Natural killer cell (primary cell): ENCODE measurements at regions not wholly inside any gene's neighbourhood (a gene's known extent, or its start where the extent isn't known, plus 50 kb on each side); places are given as distances from the start of the nearest gene placed in this dataset.

Experiments used
- ATAC-seq, 3 donors: fragments of 150-1000 bp in 2 of 3; fragments of 200-7000 bp in 1 of 3; cut with Tn5 transposase; 1 replicate in 1 of 3; 2 replicates in 2 of 3; pipeline ENCODE4 v1.10.0; 2021; ENCODE audit warnings: mild to moderate bottlenecking in 2 of 3, moderate library complexity in 2 of 3
- DNase-seq, 2 donors: peaks; one replicate each; pipeline versions ENCODE4 v3.0.0 to v3.0.0-alpha.2; 2013 to 2021; ENCODE audit warnings: mixed read lengths in 1 of 2
- H3K27ac ChIP-seq: one replicate; pipeline ENCODE4 v1.5.1; 2013; ENCODE audit warnings: mild to moderate bottlenecking, low read length
- H3K27me3 ChIP-seq: one replicate; pipeline ENCODE4 v1.6.1; 2013; ENCODE audit warnings: low read length; ENCODE audit not compliant: control insufficient read depth, insufficient read depth
- H3K36me3 ChIP-seq: one replicate; pipeline ENCODE4 v1.6.1; 2013; ENCODE audit warnings: low read length; ENCODE audit not compliant: control insufficient read depth, insufficient read depth
- H3K4me1 ChIP-seq: one replicate; pipeline ENCODE4 v1.6.1; 2013; ENCODE audit warnings: low read length; ENCODE audit not compliant: control insufficient read depth, insufficient read depth
- H3K4me3 ChIP-seq: one replicate; pipeline ENCODE4 v1.5.1; 2013; ENCODE audit warnings: low read length
- H3K9me3 ChIP-seq: one replicate; pipeline ENCODE4 v1.6.1; 2013; ENCODE audit warnings: low read length; ENCODE audit not compliant: control insufficient read depth, insufficient read depth
- H3K27ac Mint-ChIP-seq, 2 donors: one replicate each; pipeline ENCODE4 v1.8.0; 2022; ENCODE audit warnings: mild to moderate bottlenecking in 2 of 2, mixed read lengths in 2 of 2, moderate library complexity in 1 of 2
- H3K27me3 Mint-ChIP-seq, 2 donors: one replicate each; pipeline ENCODE4 v1.8.0; 2022; ENCODE audit warnings: low read depth in 2 of 2, mixed read lengths in 2 of 2
- H3K36me3 Mint-ChIP-seq: one replicate; pipeline ENCODE4 v1.8.0; 2022; ENCODE audit warnings: mixed read lengths
- H3K4me1 Mint-ChIP-seq, 2 donors: one replicate each; pipeline ENCODE4 v1.8.0; 2022; ENCODE audit warnings: mixed read lengths in 2 of 2
- H3K4me3 Mint-ChIP-seq: one replicate; pipeline ENCODE4 v1.8.0; 2022; ENCODE audit warnings: mild to moderate bottlenecking, moderate library complexity, mixed read lengths
- H3K9me3 Mint-ChIP-seq, 2 donors: one replicate each; pipeline ENCODE4 v1.8.0; 2022; ENCODE audit warnings: mixed read lengths in 2 of 2
- WGBS: methylation state at CpG from one replicate; pipeline ENCODE4 v1.1.7; 2013; ENCODE audit warnings: missing lambda C conversion rate; ENCODE audit not compliant: insufficient coverage; 5-methylcytosine and 5-hydroxymethylcytosine counted together
- intact Hi-C: fragments of 100-400 bp; cut with micrococcal nuclease; formaldehyde crosslinking; loops from one replicate; pipeline ENCODE4 v1.14.2; 2022
- TF ChIP-seq, protein P1 (sequence below): fragments of 200-600 bp; IDR thresholded peaks from one replicate; pipeline ENCODE4 v1.8.0; 2022; ENCODE audit warnings: antibody characterized with exemption

DNA sequence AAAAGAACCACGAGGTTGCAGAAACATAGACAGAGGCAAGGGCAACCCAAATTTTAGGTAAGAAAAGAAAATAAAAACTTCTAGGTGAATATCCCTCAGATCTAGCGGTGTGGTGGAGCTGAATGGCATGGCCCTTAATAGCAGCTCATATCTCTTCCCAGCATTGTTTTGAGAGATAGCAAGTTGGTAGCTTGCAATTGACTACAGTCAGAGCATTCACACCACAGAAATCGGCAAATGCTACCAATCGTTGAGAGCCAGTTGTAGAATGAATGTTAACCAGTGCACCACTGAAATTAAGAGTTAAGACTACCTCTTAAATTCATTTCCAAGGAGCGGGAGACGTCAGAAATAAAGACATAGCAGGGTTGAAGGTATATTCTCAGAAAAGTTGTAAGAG lies 184.0 kb upstream of the KIT start:
- Histone ChIP-seq H3K36me3 (no peaks in the 10 kb centered on the region), H3K27ac (no peak overlapping the region), H3K9me3 (no peaks in the 10 kb centered on the region), H3K4me3 (no peak overlapping the region), H3K27me3 (no peaks in the 10 kb centered on the region), H3K4me1 (no peaks in the 10 kb centered on the region)
- peaks cover 2 to 3% of the 10 kb centered on the region in 2 donors for H3K9me3 Mint-ChIP-seq
- intact Hi-C loops = no loop called here
- ATAC-seq = no peak
- TF ChIP-seq, protein P1, sequence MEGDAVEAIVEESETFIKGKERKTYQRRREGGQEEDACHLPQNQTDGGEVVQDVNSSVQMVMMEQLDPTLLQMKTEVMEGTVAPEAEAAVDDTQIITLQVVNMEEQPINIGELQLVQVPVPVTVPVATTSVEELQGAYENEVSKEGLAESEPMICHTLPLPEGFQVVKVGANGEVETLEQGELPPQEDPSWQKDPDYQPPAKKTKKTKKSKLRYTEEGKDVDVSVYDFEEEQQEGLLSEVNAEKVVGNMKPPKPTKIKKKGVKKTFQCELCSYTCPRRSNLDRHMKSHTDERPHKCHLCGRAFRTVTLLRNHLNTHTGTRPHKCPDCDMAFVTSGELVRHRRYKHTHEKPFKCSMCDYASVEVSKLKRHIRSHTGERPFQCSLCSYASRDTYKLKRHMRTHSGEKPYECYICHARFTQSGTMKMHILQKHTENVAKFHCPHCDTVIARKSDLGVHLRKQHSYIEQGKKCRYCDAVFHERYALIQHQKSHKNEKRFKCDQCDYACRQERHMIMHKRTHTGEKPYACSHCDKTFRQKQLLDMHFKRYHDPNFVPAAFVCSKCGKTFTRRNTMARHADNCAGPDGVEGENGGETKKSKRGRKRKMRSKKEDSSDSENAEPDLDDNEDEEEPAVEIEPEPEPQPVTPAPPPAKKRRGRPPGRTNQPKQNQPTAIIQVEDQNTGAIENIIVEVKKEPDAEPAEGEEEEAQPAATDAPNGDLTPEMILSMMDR = no peak
- 87% methylated on average over 4 of the region's 6 CpGs for WGBS
- H3K36me3 Mint-ChIP-seq = no peaks in the 10 kb centered on the region
- no peaks in the 10 kb centered on the region for H3K4me1 Mint-ChIP-seq
- no peak for DNase-seq
- no peaks in the 10 kb centered on the region for H3K27me3 Mint-ChIP-seq
- H3K4me3 Mint-ChIP-seq = no peak overlapping the region
- no peak overlapping the region for H3K27ac Mint-ChIP-seq

DNA sequence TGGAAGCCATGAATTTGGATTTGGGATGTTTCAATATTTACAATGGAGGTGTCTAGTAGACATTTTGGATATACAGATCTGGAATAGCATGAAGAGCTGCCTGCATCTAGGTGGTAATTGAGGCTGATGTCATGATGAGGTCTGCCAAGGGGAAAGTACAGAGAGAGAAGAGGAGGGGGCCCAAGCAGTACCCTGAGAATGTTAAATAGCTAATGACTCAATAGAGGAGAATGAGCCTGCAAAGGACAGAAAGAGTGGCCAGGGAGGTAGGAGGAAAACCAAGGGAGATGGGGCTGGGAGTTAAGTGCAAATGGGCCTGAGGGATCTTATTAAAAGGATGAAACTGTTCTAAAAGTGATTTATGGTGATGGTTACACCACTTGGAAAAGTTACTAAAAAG lies 182.2 kb upstream of the KIT start:
- ATAC-seq = no peak
- peaks cover 7 to 10% of the 10 kb centered on the region in 2 donors for H3K9me3 Mint-ChIP-seq
- Histone ChIP-seq H3K4me1 (no peaks in the 10 kb centered on the region), H3K4me3 (no peak overlapping the region), H3K9me3 (no peaks in the 10 kb centered on the region), H3K36me3 (no peaks in the 10 kb centered on the region), H3K27ac (no peak overlapping the region), H3K27me3 (no peaks in the 10 kb centered on the region)
- H3K36me3 Mint-ChIP-seq = peaks cover 13% of the 10 kb centered on the region
- H3K27me3 Mint-ChIP-seq = no peaks in the 10 kb centered on the region
- no peak for DNase-seq
- intact Hi-C loops = no loop called here
- no peaks in the 10 kb centered on the region for H3K4me1 Mint-ChIP-seq
- TF ChIP-seq, protein P1 = no peak
- H3K27ac Mint-ChIP-seq = no peak overlapping the region
- H3K4me3 Mint-ChIP-seq = no peak overlapping the region

DNA sequence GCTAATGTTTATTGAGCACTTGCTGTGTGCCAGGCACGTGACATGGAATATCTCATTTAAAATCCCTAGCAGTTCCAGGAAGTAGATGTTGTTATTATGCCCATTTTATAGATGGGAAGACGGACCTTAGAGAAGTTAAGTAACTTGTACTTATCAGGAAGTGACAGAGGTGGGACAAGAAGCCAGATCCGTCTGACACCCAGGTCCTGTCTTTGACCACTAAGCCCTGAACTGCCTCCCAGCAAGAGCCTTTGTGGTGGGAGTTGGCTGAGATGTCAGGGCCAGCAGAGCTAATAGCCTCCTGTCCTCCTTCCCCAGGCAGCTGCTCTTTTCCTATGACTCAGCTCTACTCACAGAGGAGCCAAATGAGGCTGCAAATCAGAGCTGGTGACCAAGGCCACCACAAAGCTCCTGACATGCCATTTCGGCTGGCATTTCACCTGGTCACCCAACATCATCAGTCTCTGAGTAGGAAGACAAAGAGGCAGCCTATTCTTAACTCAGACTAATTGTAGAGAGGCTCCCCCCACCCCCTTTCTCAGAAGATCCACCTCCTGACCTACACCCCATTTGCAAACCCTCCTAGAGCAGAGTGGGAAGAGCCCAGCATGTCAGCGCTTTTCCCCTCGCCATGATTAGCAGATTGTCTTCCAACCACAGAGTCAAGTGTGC lies 175.1 kb upstream of the KIT start:
- intact Hi-C loops = no loop called here
- WGBS = 74% methylated on average over 6 of the region's 6 CpGs
- H3K9me3 ChIP-seq = no peaks in the 10 kb centered on the region
- peaks cover 13% of the 10 kb centered on the region for H3K36me3 Mint-ChIP-seq
- no peaks in the 10 kb centered on the region for H3K36me3 ChIP-seq
- no peaks in the 10 kb centered on the region for H3K27me3 ChIP-seq
- H3K4me3 ChIP-seq = no peak overlapping the region
- H3K27ac ChIP-seq = no peak overlapping the region
- TF ChIP-seq, protein P1 = no peak
- ATAC-seq (no peak), DNase-seq (no peak)
- H3K4me3 Mint-ChIP-seq = no peak overlapping the region
- peaks cover 5 to 10% of the 10 kb centered on the region in 2 donors for H3K9me3 Mint-ChIP-seq
- H3K4me1 ChIP-seq = no peaks in the 10 kb centered on the region
- H3K4me1 Mint-ChIP-seq = no peaks in the 10 kb centered on the region
- H3K27ac Mint-ChIP-seq = no peak overlapping the region
- peaks cover 0 to 3% of the 10 kb centered on the region in 2 donors for H3K27me3 Mint-ChIP-seq

DNA sequence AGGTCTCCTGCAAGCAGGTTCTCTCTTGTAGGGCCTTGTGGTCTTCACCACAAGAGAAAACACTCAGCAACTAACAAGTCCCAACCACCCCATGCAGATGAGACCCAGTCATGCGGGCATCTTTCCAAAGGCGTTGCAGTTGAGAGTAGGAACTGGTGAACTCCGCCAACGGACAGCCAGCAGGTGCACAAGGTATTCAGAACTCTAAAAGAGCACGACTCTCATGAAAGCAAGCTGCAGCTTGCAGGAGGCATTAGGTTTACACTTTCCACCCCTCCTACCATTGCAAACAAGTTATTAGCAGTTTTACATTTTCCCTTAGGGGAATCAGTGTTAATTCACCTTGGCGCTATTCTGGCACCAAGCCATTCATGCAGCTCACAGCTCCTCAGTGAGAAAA lies 173.4 kb upstream of the KIT start:
- Histone ChIP-seq H3K27me3 (no peaks in the 10 kb centered on the region), H3K9me3 (no peaks in the 10 kb centered on the region), H3K4me1 (no peaks in the 10 kb centered on the region), H3K27ac (no peak overlapping the region), H3K4me3 (no peak overlapping the region), H3K36me3 (no peaks in the 10 kb centered on the region)
- intact Hi-C loops = no loop called here
- peaks cover 2 to 7% of the 10 kb centered on the region in 2 donors for H3K9me3 Mint-ChIP-seq
- peaks cover 8% of the 10 kb centered on the region for H3K36me3 Mint-ChIP-seq
- DNase-seq (no peak), ATAC-seq (no peak)
- TF ChIP-seq, protein P1 = no peak
- H3K27me3 Mint-ChIP-seq = peaks cover 0 to 3% of the 10 kb centered on the region in 2 donors
- no peak overlapping the region for H3K4me3 Mint-ChIP-seq
- WGBS = 80% methylated on average over 6 of the region's 6 CpGs
- no peaks in the 10 kb centered on the region for H3K4me1 Mint-ChIP-seq
- H3K27ac Mint-ChIP-seq = no peak overlapping the region
